ENCODE measurements at regions not wholly inside any gene's neighbourhood (a gene's known extent, or its start where the extent isn't known, plus 50 kb on each side); places are given as distances from the start of the nearest gene placed in this dataset.

DNA sequence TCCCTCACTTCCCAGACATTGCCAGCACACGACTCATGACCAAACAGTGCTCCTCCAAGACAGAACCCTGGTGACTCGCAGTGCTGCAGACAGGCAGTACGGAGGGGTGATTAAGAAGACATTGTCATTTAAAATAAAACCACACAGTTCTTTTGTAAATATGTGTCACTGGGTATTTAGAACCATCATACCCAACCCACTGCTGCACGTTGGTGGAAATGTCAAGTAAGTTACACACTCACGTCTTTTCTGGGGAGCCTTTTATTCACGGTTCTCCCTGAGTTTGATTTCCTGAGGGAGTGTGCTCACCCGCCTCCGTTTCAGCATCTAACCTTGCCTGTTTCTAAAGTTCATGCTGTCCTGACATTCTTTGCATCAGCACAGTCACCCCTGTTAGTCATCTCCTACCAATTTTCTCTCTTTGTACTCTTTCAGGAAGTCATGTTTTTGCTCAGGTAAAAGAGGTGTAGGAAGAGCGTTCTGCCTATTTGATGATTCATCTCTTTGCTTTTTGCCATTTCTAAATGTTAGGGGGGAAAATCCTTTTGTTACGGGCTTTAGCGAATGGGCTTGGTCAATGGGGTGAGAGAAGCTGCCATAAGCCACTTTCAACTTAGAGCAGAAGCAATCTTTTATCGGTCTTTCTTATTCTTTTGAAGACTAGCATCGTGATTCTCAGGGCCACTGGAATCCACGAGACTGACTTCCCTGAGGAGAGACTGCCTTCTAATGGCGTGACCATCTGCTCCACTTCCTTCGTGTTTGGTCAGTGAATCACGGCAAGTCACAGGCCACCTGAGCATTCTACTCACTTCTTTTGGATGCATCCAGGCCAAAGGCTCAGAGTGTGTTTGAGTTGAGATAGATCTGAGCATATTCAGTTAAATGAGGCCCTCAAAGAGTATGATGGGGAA, 512.8 kb upstream of the JARID2 start:
- Histone ChIP-seq H3K4me1 (ENCODE audit: control insufficient read depth, extremely low read depth, insufficient read depth, low read length) (peaks cover 12% of the 10 kb centered on the region), H3K9me3 (ENCODE audit: control insufficient read depth, insufficient read depth, low read depth, low read length) (no peaks in the 10 kb centered on the region), H3K4me3 (replicated peaks in 1 of 4; ENCODE audit: control extremely low read depth in 1 of 4, insufficient read depth in 1 of 4, low read depth in 3 of 4, low read length in 4 of 4) (no peak overlapping the region), H3K27ac (ENCODE audit: insufficient read depth, low read length) (peak overlapping the region; percentile 68), H3K4me2 (ENCODE audit: extremely low read depth, insufficient read depth, low read length) (peak overlapping the region; percentile 9), H4K20me1 (ENCODE audit: control insufficient read depth, extremely low read depth, insufficient read depth, low read length) (no peaks in the 10 kb centered on the region), H3K9ac (ENCODE audit: insufficient read depth, low read length) (no peak overlapping the region), H3K36me3 (ENCODE audit: control insufficient read depth, insufficient read depth, low read length) (no peaks in the 10 kb centered on the region), H2AFZ (ENCODE audit: low read length) (peak overlapping the region; percentile 16), H3K27me3 (ENCODE audit: control insufficient read depth, insufficient read depth, low read length) (no peaks in the 10 kb centered on the region), H3K79me2 (ENCODE audit: control insufficient read depth, insufficient read depth, low read length) (no peaks in the 10 kb centered on the region)
- no peak for TF ChIP-seq EZH2 (IDR thresholded peaks at IDR 0.05; ENCODE audit: low read length, missing control alignments)
- TF ChIP-seq, protein P1, sequence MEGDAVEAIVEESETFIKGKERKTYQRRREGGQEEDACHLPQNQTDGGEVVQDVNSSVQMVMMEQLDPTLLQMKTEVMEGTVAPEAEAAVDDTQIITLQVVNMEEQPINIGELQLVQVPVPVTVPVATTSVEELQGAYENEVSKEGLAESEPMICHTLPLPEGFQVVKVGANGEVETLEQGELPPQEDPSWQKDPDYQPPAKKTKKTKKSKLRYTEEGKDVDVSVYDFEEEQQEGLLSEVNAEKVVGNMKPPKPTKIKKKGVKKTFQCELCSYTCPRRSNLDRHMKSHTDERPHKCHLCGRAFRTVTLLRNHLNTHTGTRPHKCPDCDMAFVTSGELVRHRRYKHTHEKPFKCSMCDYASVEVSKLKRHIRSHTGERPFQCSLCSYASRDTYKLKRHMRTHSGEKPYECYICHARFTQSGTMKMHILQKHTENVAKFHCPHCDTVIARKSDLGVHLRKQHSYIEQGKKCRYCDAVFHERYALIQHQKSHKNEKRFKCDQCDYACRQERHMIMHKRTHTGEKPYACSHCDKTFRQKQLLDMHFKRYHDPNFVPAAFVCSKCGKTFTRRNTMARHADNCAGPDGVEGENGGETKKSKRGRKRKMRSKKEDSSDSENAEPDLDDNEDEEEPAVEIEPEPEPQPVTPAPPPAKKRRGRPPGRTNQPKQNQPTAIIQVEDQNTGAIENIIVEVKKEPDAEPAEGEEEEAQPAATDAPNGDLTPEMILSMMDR (conservative IDR thresholded peaks at IDR 0.05 in 1 of 2, IDR thresholded peaks at IDR 0.05 in 1 of 2; ENCODE audit: low read depth in 1 of 2, low read length in 2 of 2) = no peak
- peak; percentile 29 to 90 for DNase-seq (ENCODE audit: low read depth in 2 of 2)

DNA sequence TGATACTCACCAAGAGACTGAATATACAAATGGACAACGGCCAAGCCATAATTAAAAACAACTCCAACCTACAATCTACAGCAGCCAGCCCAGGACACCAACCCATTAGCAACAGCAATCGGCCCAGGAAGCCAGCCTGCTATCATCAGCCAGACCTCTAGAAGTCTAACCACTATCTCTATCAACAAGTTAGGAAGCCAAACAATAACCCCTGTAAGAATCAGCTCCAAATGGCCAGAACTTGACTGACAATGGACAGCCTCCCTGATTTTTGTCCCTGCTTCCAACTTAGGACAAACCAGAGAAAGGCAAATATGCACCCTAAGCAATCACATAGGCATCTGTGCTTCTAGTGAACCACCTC, 511.8 kb upstream of the JARID2 start:
- peak overlapping the region; percentile 69 for H3K27ac ChIP-seq (ENCODE audit: insufficient read depth, low read length)
- H3K4me1 ChIP-seq (ENCODE audit: control insufficient read depth, extremely low read depth, insufficient read depth, low read length) = peaks cover 12% of the 10 kb centered on the region
- H3K9ac ChIP-seq (ENCODE audit: insufficient read depth, low read length) = no peak overlapping the region
- no peaks in the 10 kb centered on the region for H3K79me2 ChIP-seq (ENCODE audit: control insufficient read depth, insufficient read depth, low read length)
- H3K4me3 ChIP-seq (replicated peaks in 1 of 4; ENCODE audit: control extremely low read depth in 1 of 4, insufficient read depth in 1 of 4, low read depth in 3 of 4, low read length in 4 of 4) = no peak overlapping the region
- H3K36me3 ChIP-seq (ENCODE audit: control insufficient read depth, insufficient read depth, low read length) = no peaks in the 10 kb centered on the region
- H4K20me1 ChIP-seq (ENCODE audit: control insufficient read depth, extremely low read depth, insufficient read depth, low read length) = no peaks in the 10 kb centered on the region
- TF ChIP-seq EZH2 (IDR thresholded peaks at IDR 0.05; ENCODE audit: low read length, missing control alignments) = no peak
- TF ChIP-seq, protein P1 (conservative IDR thresholded peaks at IDR 0.05 in 1 of 2, IDR thresholded peaks at IDR 0.05 in 1 of 2; ENCODE audit: low read depth in 1 of 2, low read length in 2 of 2) = no peak
- no peak overlapping the region for H2AFZ ChIP-seq (ENCODE audit: low read length)
- no peak overlapping the region for H3K4me2 ChIP-seq (ENCODE audit: extremely low read depth, insufficient read depth, low read length)
- peak in 1 of 2 donors; percentile 20 for DNase-seq (ENCODE audit: low read depth in 2 of 2)
- no peaks in the 10 kb centered on the region for H3K27me3 ChIP-seq (ENCODE audit: control insufficient read depth, insufficient read depth, low read length)
- H3K9me3 ChIP-seq (ENCODE audit: control insufficient read depth, insufficient read depth, low read depth, low read length) = no peaks in the 10 kb centered on the region

DNA sequence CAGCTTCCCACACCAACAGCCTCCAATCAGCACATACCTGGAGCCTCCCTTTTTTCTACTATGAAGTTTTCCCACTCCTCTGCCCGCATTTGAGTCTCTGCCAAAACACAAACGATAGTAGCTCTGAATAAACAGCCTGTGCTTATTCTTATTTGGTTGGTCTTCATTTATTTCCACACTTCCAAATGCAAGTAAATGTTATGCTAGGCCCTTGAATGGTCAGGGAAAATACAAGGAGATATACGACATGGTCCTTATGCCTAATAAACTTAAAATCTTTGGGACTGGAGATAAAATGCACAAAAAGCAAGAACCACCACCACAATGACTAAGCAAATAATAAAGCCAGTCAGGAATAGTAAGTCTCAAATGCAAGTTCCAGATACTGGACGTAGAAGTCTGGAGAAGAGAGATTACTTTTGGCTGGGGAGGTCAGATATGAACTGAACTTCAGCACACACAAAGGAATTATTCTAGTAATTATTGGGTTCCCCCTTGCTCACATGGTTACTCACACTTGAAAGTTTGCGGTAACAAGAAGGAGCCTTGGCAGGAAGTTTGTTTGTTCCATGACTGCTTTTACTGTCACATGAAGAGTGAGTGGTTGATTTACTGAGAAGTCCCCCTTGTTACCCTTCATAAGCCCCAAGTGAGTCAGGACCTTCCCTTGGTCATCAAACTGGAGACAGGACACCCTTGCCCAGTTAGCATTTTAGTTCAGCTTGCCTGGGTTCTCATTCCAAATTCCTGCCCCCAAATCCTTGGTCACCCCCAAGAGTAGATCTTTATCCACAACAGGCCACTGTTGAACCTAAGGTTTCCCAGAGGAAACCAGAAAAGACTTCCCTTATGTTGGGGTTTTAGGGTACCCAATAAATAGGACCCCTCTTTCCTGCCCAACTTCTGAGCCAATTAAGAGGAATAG, 511.2 kb upstream of the JARID2 start:
- no peak overlapping the region for H2AFZ ChIP-seq (ENCODE audit: low read length)
- no peak overlapping the region for H3K4me2 ChIP-seq (ENCODE audit: extremely low read depth, insufficient read depth, low read length)
- H4K20me1 ChIP-seq (ENCODE audit: control insufficient read depth, extremely low read depth, insufficient read depth, low read length) = no peaks in the 10 kb centered on the region
- H3K27ac ChIP-seq (ENCODE audit: insufficient read depth, low read length) = peak overlapping the region; percentile 69
- TF ChIP-seq, protein P1 (conservative IDR thresholded peaks at IDR 0.05 in 1 of 2, IDR thresholded peaks at IDR 0.05 in 1 of 2; ENCODE audit: low read depth in 1 of 2, low read length in 2 of 2) = no peak
- no peak for TF ChIP-seq EZH2 (IDR thresholded peaks at IDR 0.05; ENCODE audit: low read length, missing control alignments)
- no peaks in the 10 kb centered on the region for H3K9me3 ChIP-seq (ENCODE audit: control insufficient read depth, insufficient read depth, low read depth, low read length)
- H3K9ac ChIP-seq (ENCODE audit: insufficient read depth, low read length) = no peak overlapping the region
- no peaks in the 10 kb centered on the region for H3K27me3 ChIP-seq (ENCODE audit: control insufficient read depth, insufficient read depth, low read length)
- H3K36me3 ChIP-seq (ENCODE audit: control insufficient read depth, insufficient read depth, low read length) = no peaks in the 10 kb centered on the region
- H3K4me1 ChIP-seq (ENCODE audit: control insufficient read depth, extremely low read depth, insufficient read depth, low read length) = peaks cover 12% of the 10 kb centered on the region
- no peaks in the 10 kb centered on the region for H3K79me2 ChIP-seq (ENCODE audit: control insufficient read depth, insufficient read depth, low read length)
- no peak overlapping the region for H3K4me3 ChIP-seq (replicated peaks in 1 of 4; ENCODE audit: control extremely low read depth in 1 of 4, insufficient read depth in 1 of 4, low read depth in 3 of 4, low read length in 4 of 4)
- peak; percentile 85 to 97 for DNase-seq (ENCODE audit: low read depth in 2 of 2)
